Type B pancreatic cell (in vitro differentiated cells): ENCODE measurements at regions not wholly inside any gene's neighbourhood (a gene's known extent, or its start where the extent isn't known, plus 50 kb on each side); places are given as distances from the start of the nearest gene placed in this dataset.
"Not testable (repeated sequence)": the region's sequence is repeated elsewhere in the genome, so short reads cannot be mapped to it uniquely, and the experiment has no call there.

Source experiments
- DNase-seq: peaks from one replicate; pipeline ENCODE4 v3.0.0; 2021; ENCODE audit warnings: mixed read lengths; ENCODE audit not compliant: unreplicated experiment; ENCODE audit errors: extremely low spot score
- H3K27ac Mint-ChIP-seq: 2 replicates; pipeline ENCODE4 v1.8.0; 2021; ENCODE audit warnings: mild to moderate bottlenecking, mixed read lengths
- H3K27me3 Mint-ChIP-seq: 2 replicates; pipeline ENCODE4 v1.8.0; 2021; ENCODE audit warnings: mixed read lengths
- H3K36me3 Mint-ChIP-seq: 2 replicates; pipeline ENCODE4 v1.8.0; 2021; ENCODE audit warnings: mixed read lengths
- H3K4me1 Mint-ChIP-seq: one replicate; pipeline ENCODE4 v1.8.0; 2021; ENCODE audit warnings: mixed read lengths; ENCODE audit not compliant: unreplicated experiment
- H3K4me3 Mint-ChIP-seq: 2 replicates; pipeline ENCODE4 v1.8.0; 2021; ENCODE audit warnings: mild to moderate bottlenecking, mixed read lengths
- H3K9me3 Mint-ChIP-seq: 2 replicates; pipeline ENCODE4 v1.8.0; 2021; ENCODE audit warnings: mixed read lengths
- CTCF ChIP-seq: fragments of 200-600 bp; sonication (generic); conservative IDR thresholded peaks from 2 replicates; pipeline ENCODE4 v1.5.0; 2021; ENCODE audit warnings: antibody characterized with exemption, mild to moderate bottlenecking

DNA sequence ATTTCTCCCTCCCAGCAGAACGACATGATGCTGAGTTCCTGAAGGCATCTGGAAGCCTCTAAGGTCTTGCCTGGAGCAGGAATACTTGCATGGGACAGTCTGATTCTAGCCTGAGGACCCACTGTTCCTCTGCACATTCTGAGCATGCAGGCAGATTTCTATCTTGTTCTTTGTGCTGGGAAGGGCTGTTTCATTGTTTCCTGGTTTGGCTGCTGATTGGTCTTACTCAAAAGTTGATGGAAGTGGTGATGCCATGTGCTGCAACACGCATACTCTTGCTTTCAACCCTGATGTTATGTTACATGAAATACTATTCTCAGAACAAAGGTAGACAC lies 307.0 kb downstream of the GATA3 start:
- Mint-ChIP-seq H3K27me3 (peaks cover 7% of the 10 kb centered on the region), H3K4me1 (peaks cover 6% of the 10 kb centered on the region), H3K9me3 (peaks cover 2% of the 10 kb centered on the region), H3K27ac (no peak overlapping the region), H3K4me3 (no peak overlapping the region), H3K36me3 (no peaks in the 10 kb centered on the region)
- no peak for DNase-seq
- no peak for TF ChIP-seq CTCF

GRCh38 chr10:8365935-8366911 lies 311.7 kb downstream of the GATA3 start:
- Mint-ChIP-seq H3K4me1 (peaks cover 8% of the 10 kb centered on the region), H3K27ac (peak overlapping the region; percentile 92), H3K4me3 (peak overlapping the region; percentile 30), H3K9me3 (peaks cover 9% of the 10 kb centered on the region), H3K27me3 (no peaks in the 10 kb centered on the region), H3K36me3 (no peaks in the 10 kb centered on the region)
- DNase-seq: no peak
- TF ChIP-seq CTCF: no peak

DNA sequence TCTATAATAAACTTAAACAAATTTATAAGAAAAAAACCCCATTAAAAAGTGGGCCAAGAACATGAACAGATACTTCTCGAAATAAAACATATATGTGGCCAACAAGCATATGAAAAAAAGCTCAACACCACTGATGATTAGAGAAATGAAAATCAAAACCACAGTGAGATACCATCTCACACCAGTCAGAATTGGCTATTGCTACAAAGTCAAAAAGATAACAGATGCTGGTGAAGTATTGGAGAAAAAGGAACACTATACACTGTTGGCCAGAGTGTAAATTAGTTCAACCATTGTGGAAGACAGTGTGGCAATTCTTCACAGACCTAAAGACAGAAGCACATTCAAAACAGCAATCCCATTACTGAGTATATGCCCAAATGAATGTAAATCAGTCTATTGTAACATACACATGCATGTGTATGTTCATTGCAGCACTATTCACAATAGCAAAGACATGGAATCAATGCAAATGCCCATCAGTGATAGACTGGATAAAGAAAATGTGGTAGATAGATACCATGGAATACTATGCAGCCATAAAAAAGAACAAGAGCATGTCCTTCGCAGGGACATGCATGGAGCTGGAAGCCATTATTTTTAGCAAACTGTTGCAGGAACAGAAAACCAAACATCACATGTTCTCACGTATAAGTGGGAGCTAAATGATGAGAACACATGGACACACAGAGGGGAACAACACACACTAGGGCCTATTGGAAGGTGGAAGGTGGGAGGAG lies 313.4 kb downstream of the GATA3 start:
- H3K36me3 Mint-ChIP-seq, H3K4me3 Mint-ChIP-seq, H3K27ac Mint-ChIP-seq, H3K9me3 Mint-ChIP-seq, H3K4me1 Mint-ChIP-seq, DNase-seq, H3K27me3 Mint-ChIP-seq: not testable (repeated sequence)

GRCh38 chr10:8369666-8370065 lies 315.2 kb downstream of the GATA3 start:
- Mint-ChIP-seq H3K4me3 (no peak overlapping the region), H3K9me3 (peaks cover 9% of the 10 kb centered on the region), H3K4me1 (peaks cover 6% of the 10 kb centered on the region), H3K36me3 (no peaks in the 10 kb centered on the region), H3K27me3 (no peaks in the 10 kb centered on the region), H3K27ac (no peak overlapping the region)
- DNase-seq: no peak
- no peak for TF ChIP-seq CTCF

- no peak overlapping the region for H3K27ac Mint-ChIP-seq
- no peak overlapping the region for H3K4me3 Mint-ChIP-seq
- no peak for DNase-seq
- no peaks in the 10 kb centered on the region for H3K36me3 Mint-ChIP-seq
- H3K9me3 Mint-ChIP-seq: peaks cover 4% of the 10 kb centered on the region
- no peak for TF ChIP-seq CTCF
- no peaks in the 10 kb centered on the region for H3K27me3 Mint-ChIP-seq
- H3K4me1 Mint-ChIP-seq: peaks cover 8% of the 10 kb centered on the region
These were observed 319.8 kb downstream of the GATA3 start for GRCh38 chr10:8374334-8374733.

DNA sequence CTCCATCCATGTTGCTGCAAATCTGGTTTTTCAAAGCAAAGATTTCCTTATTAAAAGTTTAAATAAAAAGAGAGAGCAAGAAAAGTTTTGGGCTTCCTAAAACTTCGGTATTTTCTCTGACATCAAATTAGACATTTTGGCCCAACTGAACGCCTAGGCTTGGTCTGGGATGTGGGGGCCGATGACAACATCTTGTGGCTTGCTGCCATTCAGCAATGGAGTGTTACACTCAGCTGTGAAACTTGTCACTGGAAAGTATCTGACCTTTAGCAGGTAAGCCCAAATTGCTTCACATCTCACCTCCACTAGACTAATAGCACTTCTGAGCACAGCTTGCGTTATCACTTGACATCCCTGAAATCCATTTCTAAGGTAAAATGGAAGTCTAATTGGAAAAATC lies 320.6 kb downstream of the GATA3 start:
- H3K36me3 Mint-ChIP-seq: no peaks in the 10 kb centered on the region
- H3K27me3 Mint-ChIP-seq: no peaks in the 10 kb centered on the region
- H3K4me3 Mint-ChIP-seq: no peak overlapping the region
- peaks cover 8% of the 10 kb centered on the region for H3K4me1 Mint-ChIP-seq
- H3K27ac Mint-ChIP-seq: no peak overlapping the region
- TF ChIP-seq CTCF: no peak
- no peak for DNase-seq
- H3K9me3 Mint-ChIP-seq: peaks cover 3% of the 10 kb centered on the region
